HL-60 (cell line): ENCODE measurements at regions not wholly inside any gene's neighbourhood (a gene's known extent, or its start where the extent isn't known, plus 50 kb on each side); places are given as distances from the start of the nearest gene placed in this dataset.

Experiments
- CTCF ChIP-seq: IDR thresholded peaks from one replicate; pipeline ENCODE4 v1.5.1; 2011; ENCODE audit warnings: low read length, control low read depth, inconsistent platforms; ENCODE audit not compliant: insufficient read depth
- GABPA ChIP-seq: IDR thresholded peaks from 2 replicates; pipeline ENCODE4 v1.6.1; 2012; ENCODE audit warnings: low read depth
- POLR2AphosphoS5 ChIP-seq: IDR thresholded peaks from 2 replicates; pipeline ENCODE4 v1.6.1; 2012; ENCODE audit warnings: low read depth

- no peak for TF ChIP-seq CTCF
- TF ChIP-seq POLR2AphosphoS5: no peak
- TF ChIP-seq GABPA: no peak
Measured at GRCh38 chr7:9226500-9226899, 793.1 kb downstream of the NXPH1 start.
